ENCODE measurements at regions not wholly inside any gene's neighbourhood (a gene's known extent, or its start where the extent isn't known, plus 50 kb on each side); places are given as distances from the start of the nearest gene placed in this dataset.

DNA sequence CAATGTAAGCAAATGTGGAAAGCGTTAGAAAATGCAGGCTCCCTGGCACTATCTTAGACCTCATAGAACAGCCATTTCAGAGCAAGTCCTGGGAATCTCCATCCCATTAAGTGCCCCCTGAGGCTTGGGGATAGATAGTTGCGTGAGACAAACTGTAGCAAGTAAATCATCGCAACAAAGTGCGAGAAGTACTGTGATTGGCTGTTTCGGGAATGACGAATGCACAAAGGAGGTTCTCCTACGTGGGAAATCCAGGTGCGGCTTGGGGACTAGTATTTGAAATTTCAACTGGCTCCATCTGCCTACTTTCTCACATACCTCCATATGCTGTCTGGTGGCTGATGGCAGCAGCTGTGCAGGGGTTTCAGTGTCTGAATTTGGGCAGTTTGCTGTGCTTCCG lies 84.5 kb downstream of the PLEKHG1 start:
- TF ChIP-seq, protein P1, sequence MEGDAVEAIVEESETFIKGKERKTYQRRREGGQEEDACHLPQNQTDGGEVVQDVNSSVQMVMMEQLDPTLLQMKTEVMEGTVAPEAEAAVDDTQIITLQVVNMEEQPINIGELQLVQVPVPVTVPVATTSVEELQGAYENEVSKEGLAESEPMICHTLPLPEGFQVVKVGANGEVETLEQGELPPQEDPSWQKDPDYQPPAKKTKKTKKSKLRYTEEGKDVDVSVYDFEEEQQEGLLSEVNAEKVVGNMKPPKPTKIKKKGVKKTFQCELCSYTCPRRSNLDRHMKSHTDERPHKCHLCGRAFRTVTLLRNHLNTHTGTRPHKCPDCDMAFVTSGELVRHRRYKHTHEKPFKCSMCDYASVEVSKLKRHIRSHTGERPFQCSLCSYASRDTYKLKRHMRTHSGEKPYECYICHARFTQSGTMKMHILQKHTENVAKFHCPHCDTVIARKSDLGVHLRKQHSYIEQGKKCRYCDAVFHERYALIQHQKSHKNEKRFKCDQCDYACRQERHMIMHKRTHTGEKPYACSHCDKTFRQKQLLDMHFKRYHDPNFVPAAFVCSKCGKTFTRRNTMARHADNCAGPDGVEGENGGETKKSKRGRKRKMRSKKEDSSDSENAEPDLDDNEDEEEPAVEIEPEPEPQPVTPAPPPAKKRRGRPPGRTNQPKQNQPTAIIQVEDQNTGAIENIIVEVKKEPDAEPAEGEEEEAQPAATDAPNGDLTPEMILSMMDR (IDR thresholded peaks at IDR 0.05): no peak
- TF ChIP-seq POLR2A (IDR thresholded peaks at IDR 0.05): no peak
- TF ChIP-seq POLR2AphosphoS5 (IDR thresholded peaks at IDR 0.05): no peak
